DMS53 treated with DMSO at 0.1 percent for 48 hours (cell line): ENCODE measurements at regions not wholly inside any gene's neighbourhood (a gene's known extent, or its start where the extent isn't known, plus 50 kb on each side); places are given as distances from the start of the nearest gene placed in this dataset.
"Not testable (repeated sequence)": the region's sequence is repeated elsewhere in the genome, so short reads cannot be mapped to it uniquely, and the experiment has no call there.

Source experiments
- DNase-seq: peaks from one replicate; lab custom pipeline; 2025; ENCODE audit not compliant: unreplicated experiment; lab: John Stamatoyannopoulos, UW

- DNase-seq: not testable (repeated sequence)
Observed at GRCh38 chr11:116324077-116324476, 448.7 kb downstream of the BUD13 start.

GRCh38 chr11:116317212-116317611 lies 455.6 kb downstream of the BUD13 start:
- no peak for DNase-seq

- no peak for DNase-seq
Observed at GRCh38 chr11:116314006-116314405, 458.8 kb downstream of the BUD13 start.

GRCh38 chr11:116312570-116313391 lies 460.0 kb downstream of the BUD13 start:
- peak; percentile 60 for DNase-seq

- DNase-seq: no peak
Observed at GRCh38 chr11:116311206-116311605, 461.6 kb downstream of the BUD13 start.

- DNase-seq: no peak
Observed at GRCh38 chr11:116310698-116311097, 462.1 kb downstream of the BUD13 start.

- DNase-seq: no peak
Observed at GRCh38 chr11:116310226-116310625, 462.6 kb downstream of the BUD13 start.

- no peak for DNase-seq
Observed at GRCh38 chr11:116309446-116309845, 463.3 kb downstream of the BUD13 start.

GRCh38 chr11:116302756-116303155 lies 470.0 kb downstream of the BUD13 start:
- no peak for DNase-seq

GRCh38 chr11:116301141-116301540 lies 471.6 kb downstream of the BUD13 start:
- no peak for DNase-seq

GRCh38 chr11:116300232-116300631 lies 472.6 kb downstream of the BUD13 start:
- no peak for DNase-seq

- no peak for DNase-seq
Observed at GRCh38 chr11:116294630-116295029, 478.2 kb downstream of the BUD13 start.

- DNase-seq: no peak
Observed at GRCh38 chr11:116287866-116288265, 484.9 kb downstream of the BUD13 start.

GRCh38 chr11:116285026-116285425 lies 487.8 kb downstream of the BUD13 start:
- DNase-seq: no peak

GRCh38 chr11:116283300-116283699 lies 489.5 kb downstream of the BUD13 start:
- DNase-seq: no peak

- DNase-seq: no peak
Observed at GRCh38 chr11:116282481-116282880, 490.3 kb downstream of the BUD13 start.

- DNase-seq: no peak
Observed at GRCh38 chr11:116281173-116282160, 491.3 kb downstream of the BUD13 start.

GRCh38 chr11:116279511-116279910 lies 493.3 kb downstream of the BUD13 start:
- DNase-seq: no peak

GRCh38 chr11:116278076-116278475 lies 494.7 kb downstream of the BUD13 start:
- DNase-seq: no peak

GRCh38 chr11:116276051-116277044 lies 496.4 kb downstream of the BUD13 start:
- DNase-seq: peak; percentile 79

GRCh38 chr11:116275635-116276034 lies 497.2 kb downstream of the BUD13 start:
- peak; percentile 48 for DNase-seq
